ENCODE measurements at regions not wholly inside any gene's neighbourhood (a gene's known extent, or its start where the extent isn't known, plus 50 kb on each side); places are given as distances from the start of the nearest gene placed in this dataset.

DNA sequence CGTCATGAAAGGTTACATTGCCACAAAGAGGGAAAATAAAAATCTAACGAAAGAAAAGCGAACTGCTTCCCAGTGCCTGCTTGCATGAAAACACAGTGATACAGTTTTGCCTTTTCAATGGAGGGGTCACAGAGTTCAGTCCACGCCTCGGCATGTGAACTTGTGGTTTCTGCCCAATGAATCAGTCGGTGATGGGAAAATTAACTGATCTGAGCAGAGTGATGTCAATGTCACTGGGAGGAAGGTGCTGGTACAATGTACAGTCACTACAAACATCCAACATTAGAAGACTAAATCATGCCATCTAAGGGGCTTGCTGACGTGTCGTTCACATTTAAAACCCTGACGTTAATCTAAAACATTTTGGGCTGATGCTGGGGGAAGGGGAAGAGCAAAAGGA lies 151.8 kb upstream of the MSX2 start:
- TF ChIP-seq POLR2A (IDR thresholded peaks at IDR 0.05) (no peak), POLR2AphosphoS5 (IDR thresholded peaks at IDR 0.05) (no peak)
